Peyer's patch (tissue), 4 donors: ENCODE measurements at regions not wholly inside any gene's neighbourhood (a gene's known extent, or its start where the extent isn't known, plus 50 kb on each side); places are given as distances from the start of the nearest gene placed in this dataset.

Experiments
- POLR2A ChIP-seq, 2 donors: fragments of 450-650 bp; IDR thresholded peaks; one replicate each; pipeline ENCODE4 v1.5.1; 2017; ENCODE audit warnings: antibody characterized with exemption in 2 of 2, mild to moderate bottlenecking in 2 of 2, moderate library complexity in 2 of 2
- TF ChIP-seq, protein P1 (sequence below), 6 experiments: fragments of 450-650 bp in 4 of 6; fragments of 200-600 bp in 2 of 6; sonication (generic) in 1 of 6; IDR thresholded peaks; one replicate each; pipeline ENCODE4 v1.5.1; 2017 to 2019; ENCODE audit warnings: antibody characterized with exemption in 6 of 6, mild to moderate bottlenecking in 3 of 6, moderate library complexity in 1 of 6

- TF ChIP-seq, protein P1, sequence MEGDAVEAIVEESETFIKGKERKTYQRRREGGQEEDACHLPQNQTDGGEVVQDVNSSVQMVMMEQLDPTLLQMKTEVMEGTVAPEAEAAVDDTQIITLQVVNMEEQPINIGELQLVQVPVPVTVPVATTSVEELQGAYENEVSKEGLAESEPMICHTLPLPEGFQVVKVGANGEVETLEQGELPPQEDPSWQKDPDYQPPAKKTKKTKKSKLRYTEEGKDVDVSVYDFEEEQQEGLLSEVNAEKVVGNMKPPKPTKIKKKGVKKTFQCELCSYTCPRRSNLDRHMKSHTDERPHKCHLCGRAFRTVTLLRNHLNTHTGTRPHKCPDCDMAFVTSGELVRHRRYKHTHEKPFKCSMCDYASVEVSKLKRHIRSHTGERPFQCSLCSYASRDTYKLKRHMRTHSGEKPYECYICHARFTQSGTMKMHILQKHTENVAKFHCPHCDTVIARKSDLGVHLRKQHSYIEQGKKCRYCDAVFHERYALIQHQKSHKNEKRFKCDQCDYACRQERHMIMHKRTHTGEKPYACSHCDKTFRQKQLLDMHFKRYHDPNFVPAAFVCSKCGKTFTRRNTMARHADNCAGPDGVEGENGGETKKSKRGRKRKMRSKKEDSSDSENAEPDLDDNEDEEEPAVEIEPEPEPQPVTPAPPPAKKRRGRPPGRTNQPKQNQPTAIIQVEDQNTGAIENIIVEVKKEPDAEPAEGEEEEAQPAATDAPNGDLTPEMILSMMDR (IDR thresholded peaks at IDR 0.05), result no peak
- TF ChIP-seq POLR2A (IDR thresholded peaks at IDR 0.05), result no peak
Observed at GRCh38 chr10:22833353-22833752, 94.5 kb upstream of the ARMC3 start.
